Breast epithelium (tissue), 3 donors: ENCODE measurements at regions not wholly inside any gene's neighbourhood (a gene's known extent, or its start where the extent isn't known, plus 50 kb on each side); places are given as distances from the start of the nearest gene placed in this dataset.

Experiments used
- POLR2A ChIP-seq: fragments of 450-650 bp; IDR thresholded peaks from one replicate; pipeline ENCODE4 v1.6.1; 2016; ENCODE audit warnings: antibody characterized with exemption, mild to moderate bottlenecking, moderate library complexity
- POLR2AphosphoS5 ChIP-seq, 3 donors: sonication (generic); formaldehyde crosslinking; IDR thresholded peaks; one replicate each; pipeline ENCODE4 v1.6.1; 2017; ENCODE audit warnings: antibody characterized with exemption in 3 of 3
- TF ChIP-seq, protein P1 (sequence below), 3 donors: fragments of 450-650 bp; IDR thresholded peaks; one replicate each; pipeline ENCODE4 v1.5.1; 2016 to 2017; ENCODE audit warnings: antibody characterized with exemption in 3 of 3, mild to moderate bottlenecking in 3 of 3, moderate library complexity in 3 of 3

DNA sequence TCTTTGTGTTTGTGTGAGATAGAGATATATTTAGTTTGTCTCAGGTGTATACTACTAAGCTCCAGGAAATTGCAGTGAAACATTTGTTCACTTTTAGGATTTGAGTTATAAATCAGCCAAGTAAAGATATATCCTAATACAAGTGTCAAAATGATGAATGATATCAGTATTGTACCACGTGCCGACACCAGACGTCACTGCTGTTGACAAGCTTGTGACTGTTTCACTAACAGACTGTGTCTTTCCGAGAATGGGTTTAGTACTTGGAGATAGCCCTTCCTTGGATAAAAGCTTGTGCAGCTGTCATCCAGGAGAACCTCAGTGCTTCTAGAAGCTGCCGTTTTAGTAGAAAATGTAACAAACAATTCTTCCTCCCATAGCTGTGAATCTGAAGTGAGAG, 343.3 kb downstream of the FBXO8 start:
- TF ChIP-seq, protein P1, sequence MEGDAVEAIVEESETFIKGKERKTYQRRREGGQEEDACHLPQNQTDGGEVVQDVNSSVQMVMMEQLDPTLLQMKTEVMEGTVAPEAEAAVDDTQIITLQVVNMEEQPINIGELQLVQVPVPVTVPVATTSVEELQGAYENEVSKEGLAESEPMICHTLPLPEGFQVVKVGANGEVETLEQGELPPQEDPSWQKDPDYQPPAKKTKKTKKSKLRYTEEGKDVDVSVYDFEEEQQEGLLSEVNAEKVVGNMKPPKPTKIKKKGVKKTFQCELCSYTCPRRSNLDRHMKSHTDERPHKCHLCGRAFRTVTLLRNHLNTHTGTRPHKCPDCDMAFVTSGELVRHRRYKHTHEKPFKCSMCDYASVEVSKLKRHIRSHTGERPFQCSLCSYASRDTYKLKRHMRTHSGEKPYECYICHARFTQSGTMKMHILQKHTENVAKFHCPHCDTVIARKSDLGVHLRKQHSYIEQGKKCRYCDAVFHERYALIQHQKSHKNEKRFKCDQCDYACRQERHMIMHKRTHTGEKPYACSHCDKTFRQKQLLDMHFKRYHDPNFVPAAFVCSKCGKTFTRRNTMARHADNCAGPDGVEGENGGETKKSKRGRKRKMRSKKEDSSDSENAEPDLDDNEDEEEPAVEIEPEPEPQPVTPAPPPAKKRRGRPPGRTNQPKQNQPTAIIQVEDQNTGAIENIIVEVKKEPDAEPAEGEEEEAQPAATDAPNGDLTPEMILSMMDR (IDR thresholded peaks at IDR 0.05), result no peak
- TF ChIP-seq POLR2AphosphoS5 (IDR thresholded peaks at IDR 0.05) (no peak), POLR2A (no peak)
